ENCODE measurements at regions not wholly inside any gene's neighbourhood (a gene's known extent, or its start where the extent isn't known, plus 50 kb on each side); places are given as distances from the start of the nearest gene placed in this dataset.

- Mint-ChIP-seq H3K9me3 (peaks cover 5% of the 10 kb centered on the region), H3K27ac (peak overlapping the region; percentile 94), H3K4me1 (peaks cover 19% of the 10 kb centered on the region), H3K27me3 (ENCODE audit: low read depth, poor library complexity) (peaks cover 25% of the 10 kb centered on the region), H3K4me3 (peak overlapping the region; percentile 66), H3K36me3 (ENCODE audit: low read depth) (no peaks in the 10 kb centered on the region)
- no peak for TF ChIP-seq CTCF (IDR thresholded peaks at IDR 0.05)
- no peak for DNase-seq
These were observed 62.5 kb upstream of the TMEM132D start for GRCh38 chr12:129966146-129966995.

DNA sequence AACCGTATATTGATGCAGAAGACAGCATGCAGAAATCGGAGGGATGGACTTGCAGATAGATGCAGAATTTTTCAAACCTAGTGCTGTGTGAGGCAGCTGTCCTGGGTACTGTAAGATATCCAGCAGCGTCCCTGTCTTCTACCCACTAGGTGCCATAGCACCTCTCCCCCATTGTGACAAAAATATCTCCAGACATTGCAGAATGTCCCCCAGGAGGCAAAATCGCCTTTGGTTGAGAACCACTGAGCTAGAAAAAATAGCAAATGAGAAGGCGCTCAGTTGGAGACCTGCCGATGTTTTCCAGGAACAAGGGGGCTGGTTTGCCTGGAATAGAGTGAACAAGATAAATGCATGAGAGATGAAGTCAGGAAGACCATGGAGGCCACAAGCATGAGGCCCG is 67.9 kb upstream of the TMEM132D start:
- TF ChIP-seq CTCF (IDR thresholded peaks at IDR 0.05), result no peak
- no peaks in the 10 kb centered on the region for H3K9me3 Mint-ChIP-seq
- H3K4me3 Mint-ChIP-seq, result no peak overlapping the region
- no peak overlapping the region for H3K27ac Mint-ChIP-seq
- peaks cover 6% of the 10 kb centered on the region for H3K27me3 Mint-ChIP-seq (ENCODE audit: low read depth, poor library complexity)
- H3K36me3 Mint-ChIP-seq (ENCODE audit: low read depth), result no peaks in the 10 kb centered on the region
- H3K4me1 Mint-ChIP-seq, result peaks cover 6% of the 10 kb centered on the region
- no peak for DNase-seq

DNA sequence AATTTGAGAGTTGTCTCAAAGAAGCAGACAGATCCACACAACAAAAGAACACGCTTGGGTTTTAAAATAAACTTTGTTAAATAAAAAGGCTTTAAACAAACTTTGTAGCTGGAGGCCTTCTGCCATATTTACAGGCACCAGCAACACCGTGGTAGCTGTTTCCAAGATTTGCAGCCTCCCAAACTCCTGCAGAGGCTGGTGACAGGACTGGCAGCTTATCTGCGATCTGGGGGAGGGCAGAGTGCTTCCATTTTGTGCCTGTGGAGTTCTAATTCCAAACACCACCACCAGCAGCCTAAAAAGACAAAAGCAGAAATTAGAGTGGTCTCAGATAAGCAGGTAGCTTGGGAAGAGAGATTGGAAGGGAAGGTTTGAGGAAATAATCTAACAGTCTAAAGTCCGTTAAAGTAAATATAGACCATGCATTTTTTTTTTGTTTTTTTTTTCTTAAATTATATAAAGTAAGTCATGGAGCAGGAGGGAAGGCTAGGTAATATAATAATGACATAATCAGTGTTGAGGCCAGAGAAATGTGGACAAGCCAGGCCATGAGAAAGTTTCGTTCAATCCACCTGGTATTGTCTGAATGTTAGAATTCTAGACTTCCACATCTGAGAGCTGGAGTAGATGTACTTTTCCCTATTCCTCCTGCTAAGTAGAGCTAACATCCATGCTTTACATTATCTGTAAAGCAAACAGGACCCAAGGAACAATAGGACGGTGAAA is 69.6 kb upstream of the TMEM132D start:
- no peak for TF ChIP-seq CTCF (IDR thresholded peaks at IDR 0.05)
- no peaks in the 10 kb centered on the region for H3K4me1 Mint-ChIP-seq
- no peaks in the 10 kb centered on the region for H3K9me3 Mint-ChIP-seq
- peaks cover 13% of the 10 kb centered on the region for H3K27me3 Mint-ChIP-seq (ENCODE audit: low read depth, poor library complexity)
- no peak overlapping the region for H3K27ac Mint-ChIP-seq
- H3K36me3 Mint-ChIP-seq (ENCODE audit: low read depth), result no peaks in the 10 kb centered on the region
- no peak overlapping the region for H3K4me3 Mint-ChIP-seq
- DNase-seq, result no peak

DNA sequence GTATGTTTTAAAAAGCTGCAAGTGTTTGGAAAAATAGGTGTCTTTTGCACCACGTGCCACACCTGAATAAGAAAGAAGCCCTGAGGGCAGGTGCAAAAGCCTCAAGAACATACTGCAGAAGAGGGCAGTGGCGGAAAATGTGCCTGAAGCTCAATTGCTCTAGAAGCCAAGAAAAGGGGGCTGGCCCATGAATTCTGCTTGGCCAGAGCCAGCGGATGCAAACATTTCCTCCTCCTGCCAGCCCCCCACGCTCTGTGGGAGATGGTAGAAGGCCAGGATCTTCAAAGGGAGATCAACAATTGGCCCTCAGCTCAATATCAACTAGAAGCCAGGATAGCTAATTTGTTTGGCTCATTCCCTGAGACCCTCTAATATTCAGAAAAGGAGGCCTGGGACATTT is 80.3 kb upstream of the TMEM132D start:
- Mint-ChIP-seq H3K27me3 (ENCODE audit: low read depth, poor library complexity) (peaks cover 11% of the 10 kb centered on the region), H3K27ac (no peak overlapping the region), H3K4me3 (no peak overlapping the region), H3K36me3 (ENCODE audit: low read depth) (peaks cover 4% of the 10 kb centered on the region), H3K4me1 (peaks cover 52% of the 10 kb centered on the region), H3K9me3 (peaks cover 23% of the 10 kb centered on the region)
- DNase-seq, result no peak
- TF ChIP-seq CTCF (IDR thresholded peaks at IDR 0.05), result no peak

DNA sequence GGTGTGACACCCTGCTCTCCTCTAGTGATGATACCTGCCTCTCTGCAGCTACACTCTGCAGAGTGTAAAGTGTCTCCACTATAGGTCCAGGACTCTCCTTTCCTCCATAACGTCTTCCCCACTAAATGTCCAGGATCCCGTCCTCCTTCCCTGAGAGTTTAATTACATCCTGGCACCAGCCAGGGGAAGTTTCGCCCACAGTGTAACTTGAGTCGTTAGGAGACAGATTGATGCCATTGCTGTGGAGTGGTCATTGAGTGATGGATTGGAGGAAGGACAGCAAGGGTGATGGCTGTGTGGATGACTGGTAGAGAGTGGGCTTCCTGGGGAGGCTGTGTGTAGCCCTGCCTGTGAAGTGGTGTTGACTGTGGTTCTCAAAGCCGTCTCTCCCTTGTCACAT is 84.0 kb upstream of the TMEM132D start:
- H3K27ac Mint-ChIP-seq, result no peak overlapping the region
- peaks cover 16% of the 10 kb centered on the region for H3K27me3 Mint-ChIP-seq (ENCODE audit: low read depth, poor library complexity)
- peaks cover 48% of the 10 kb centered on the region for H3K4me1 Mint-ChIP-seq
- no peak for TF ChIP-seq CTCF (IDR thresholded peaks at IDR 0.05)
- H3K36me3 Mint-ChIP-seq (ENCODE audit: low read depth), result peaks cover 4% of the 10 kb centered on the region
- H3K4me3 Mint-ChIP-seq, result no peak overlapping the region
- peak; percentile 10 for DNase-seq
- H3K9me3 Mint-ChIP-seq, result peaks cover 23% of the 10 kb centered on the region

All from nephron progenitor cell (in vitro differentiated cells).